Sigmoid colon (tissue), 6 donors: ENCODE measurements at regions not wholly inside any gene's neighbourhood (a gene's known extent, or its start where the extent isn't known, plus 50 kb on each side); places are given as distances from the start of the nearest gene placed in this dataset.

ENCODE experiments used
- DNase-seq: peaks from one replicate; pipeline ENCODE4 v3.0.0-alpha.2; 2019
- H3K27ac ChIP-seq, 4 donors: fragments of 200-600 bp; sonication (generic); one replicate each; pipeline ENCODE4 v1.5.1; 2016 to 2019; ENCODE audit warnings: mild to moderate bottlenecking in 1 of 4
- H3K27me3 ChIP-seq, 3 donors: fragments of 200-600 bp; sonication (generic); one replicate each; pipeline ENCODE4 v1.5.1; 2019; ENCODE audit warnings: mild to moderate bottlenecking in 1 of 3
- H3K36me3 ChIP-seq, 4 donors: fragments of 200-600 bp; sonication (generic); one replicate each; pipeline ENCODE4 v1.5.1; 2016 to 2019
- H3K4me1 ChIP-seq, 4 donors: fragments of 200-600 bp; sonication (generic); one replicate each; pipeline ENCODE4 v1.5.1; 2017 to 2019
- H3K4me3 ChIP-seq, 4 donors: fragments of 200-600 bp; sonication (generic); one replicate each; pipeline ENCODE4 v1.5.1; 2017 to 2019; ENCODE audit warnings: mild to moderate bottlenecking in 2 of 4, moderate library complexity in 1 of 4
- H3K9me3 ChIP-seq, 4 donors: fragments of 200-600 bp in 3 of 4; sonication (generic) in 3 of 4; one replicate each; pipeline versions ENCODE4 v1.5.1 to v1.6.1; 2013 to 2019
- EP300 ChIP-seq, 4 donors: sonication (generic); formaldehyde crosslinking; IDR thresholded peaks; one replicate each; pipeline ENCODE4 v1.6.1; 2017; ENCODE audit warnings: antibody characterized with exemption in 4 of 4
- POLR2A ChIP-seq, 2 donors: fragments of 450-650 bp; IDR thresholded peaks; one replicate each; pipeline ENCODE4 v1.6.1; 2016; ENCODE audit warnings: antibody characterized with exemption in 2 of 2, mild to moderate bottlenecking in 2 of 2, moderate library complexity in 2 of 2
- POLR2AphosphoS5 ChIP-seq, 4 donors: sonication (generic); formaldehyde crosslinking; IDR thresholded peaks; one replicate each; pipeline ENCODE4 v1.6.1; 2017; ENCODE audit warnings: antibody characterized with exemption in 4 of 4
- WGBS, 2 donors: extraction: QIAGEN DNeasy Blood & Tissue Kit; methylation state at CpG; one replicate each; pipeline ENCODE4 v1.1.7; 2013; 5-methylcytosine and 5-hydroxymethylcytosine counted together
- intact Hi-C: fragments of 100-400 bp; cut with DNase I; formaldehyde crosslinking; loops from one replicate; pipeline ENCODE4 v1.15.1; 2023
- small RNA-seq, 3 donors: library from RNA; depleted of rRNA; stranded (forward); fragments of <200 nt; gene quantifications; one replicate each; pipeline ENCODE3, GENCODE V24; 2016
- TF ChIP-seq, protein P1 (sequence below), 4 experiments: fragments of 450-650 bp in 3 of 4; fragments of 200-600 bp in 1 of 4; IDR thresholded peaks; one replicate each; pipeline ENCODE4 v1.5.1; 2016 to 2019; ENCODE audit warnings: antibody characterized with exemption in 4 of 4, mild to moderate bottlenecking in 3 of 4, moderate library complexity in 2 of 4
- donor health status: healthy with polysubstance abuse.
- donor health status: healthy.

GRCh38 chr2:60699617-60700016 lies 56.5 kb upstream of the PAPOLG start:
- Histone ChIP-seq H3K27me3 (no peaks in the 10 kb centered on the region), H3K9me3 (no peaks in the 10 kb centered on the region), H3K4me3 (no peak overlapping the region), H3K36me3 (no peaks in the 10 kb centered on the region), H3K4me1 (no peaks in the 10 kb centered on the region), H3K27ac (no peak overlapping the region)
- no peak for DNase-seq
- TF ChIP-seq POLR2A (IDR thresholded peaks at IDR 0.05) (no peak), EP300 (IDR thresholded peaks at IDR 0.05) (no peak), POLR2AphosphoS5 (IDR thresholded peaks at IDR 0.05) (no peak)
- TF ChIP-seq, protein P1, sequence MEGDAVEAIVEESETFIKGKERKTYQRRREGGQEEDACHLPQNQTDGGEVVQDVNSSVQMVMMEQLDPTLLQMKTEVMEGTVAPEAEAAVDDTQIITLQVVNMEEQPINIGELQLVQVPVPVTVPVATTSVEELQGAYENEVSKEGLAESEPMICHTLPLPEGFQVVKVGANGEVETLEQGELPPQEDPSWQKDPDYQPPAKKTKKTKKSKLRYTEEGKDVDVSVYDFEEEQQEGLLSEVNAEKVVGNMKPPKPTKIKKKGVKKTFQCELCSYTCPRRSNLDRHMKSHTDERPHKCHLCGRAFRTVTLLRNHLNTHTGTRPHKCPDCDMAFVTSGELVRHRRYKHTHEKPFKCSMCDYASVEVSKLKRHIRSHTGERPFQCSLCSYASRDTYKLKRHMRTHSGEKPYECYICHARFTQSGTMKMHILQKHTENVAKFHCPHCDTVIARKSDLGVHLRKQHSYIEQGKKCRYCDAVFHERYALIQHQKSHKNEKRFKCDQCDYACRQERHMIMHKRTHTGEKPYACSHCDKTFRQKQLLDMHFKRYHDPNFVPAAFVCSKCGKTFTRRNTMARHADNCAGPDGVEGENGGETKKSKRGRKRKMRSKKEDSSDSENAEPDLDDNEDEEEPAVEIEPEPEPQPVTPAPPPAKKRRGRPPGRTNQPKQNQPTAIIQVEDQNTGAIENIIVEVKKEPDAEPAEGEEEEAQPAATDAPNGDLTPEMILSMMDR (IDR thresholded peaks at IDR 0.05): no peak
- intact Hi-C loops: no loop called here
- 83 to 90% methylated on average over 4 of the region's 4 CpGs for WGBS, 2 donors

DNA sequence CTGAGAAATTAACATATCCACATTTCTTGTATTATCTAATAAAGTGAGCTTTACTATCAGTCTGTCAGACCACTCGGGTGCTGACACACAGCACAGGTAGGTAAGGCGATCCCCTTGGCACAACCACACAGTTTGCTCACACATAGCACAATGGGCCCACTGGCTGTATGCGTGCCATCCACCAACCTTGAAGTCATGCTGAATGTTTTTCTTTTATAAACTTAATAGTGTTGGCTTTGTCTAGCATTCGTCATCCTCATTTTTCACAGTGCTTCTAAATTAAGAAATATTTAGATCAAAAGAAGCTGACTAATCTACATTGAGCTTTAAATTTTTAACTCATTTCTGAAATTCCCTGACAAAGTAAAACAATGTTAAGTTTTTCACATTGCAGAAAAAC lies 50.0 kb upstream of the PAPOLG start:
- DNase-seq: no peak
- Histone ChIP-seq H3K4me1 (no peaks in the 10 kb centered on the region), H3K27ac (no peak overlapping the region), H3K27me3 (no peaks in the 10 kb centered on the region), H3K9me3 (no peaks in the 10 kb centered on the region), H3K36me3 (no peaks in the 10 kb centered on the region), H3K4me3 (no peak overlapping the region)
- intact Hi-C loops: no loop called here
- WGBS, 2 donors: 86 to 88% methylated on average over 4 of the region's 4 CpGs
- no peak for TF ChIP-seq POLR2A (IDR thresholded peaks at IDR 0.05)

Small RNA genes in the stretch of these regions (small RNA-seq; reads per million reads assigned to genes)
- 0 reads per million in 3 donors for gene RN7SL361P
